ENCODE measurements at regions not wholly inside any gene's neighbourhood (a gene's known extent, or its start where the extent isn't known, plus 50 kb on each side); places are given as distances from the start of the nearest gene placed in this dataset.

- DNase-seq (ENCODE audit: low spot score): no peak
Measured at GRCh38 chr15:92304223-92304975, 89.3 kb upstream of the ST8SIA2 start.

- no peak for DNase-seq (ENCODE audit: low spot score)
Measured at GRCh38 chr15:92305343-92305742, 88.3 kb upstream of the ST8SIA2 start.

GRCh38 chr15:92306663-92307062, 87.0 kb upstream of the ST8SIA2 start:
- peak; percentile 37 for DNase-seq (ENCODE audit: low spot score)

DNA sequence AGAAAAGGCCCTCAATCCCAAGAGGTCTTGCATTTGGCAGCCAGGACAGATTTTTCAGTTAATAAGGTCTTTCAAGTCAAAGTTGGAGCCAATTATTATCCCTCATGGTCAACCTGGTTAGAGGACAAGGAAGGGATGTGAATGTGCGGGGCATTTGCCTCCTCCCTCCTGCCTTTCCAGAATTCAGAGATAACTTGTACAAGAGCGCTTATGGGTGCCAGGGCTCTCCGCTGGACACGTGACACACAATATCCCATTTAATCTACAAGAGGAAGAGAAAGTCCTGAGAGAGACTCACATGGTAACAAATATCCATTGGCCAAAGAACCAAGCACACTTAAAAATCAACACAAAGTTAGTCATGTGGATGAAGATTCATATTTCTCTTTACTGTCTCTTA, 78.5 kb upstream of the ST8SIA2 start:
- no peak for DNase-seq (ENCODE audit: low spot score)

GRCh38 chr15:92315595-92316211, 78.0 kb upstream of the ST8SIA2 start:
- DNase-seq (ENCODE audit: low spot score): no peak

GRCh38 chr15:92316586-92317295, 76.9 kb upstream of the ST8SIA2 start:
- no peak for DNase-seq (ENCODE audit: low spot score)

DNA sequence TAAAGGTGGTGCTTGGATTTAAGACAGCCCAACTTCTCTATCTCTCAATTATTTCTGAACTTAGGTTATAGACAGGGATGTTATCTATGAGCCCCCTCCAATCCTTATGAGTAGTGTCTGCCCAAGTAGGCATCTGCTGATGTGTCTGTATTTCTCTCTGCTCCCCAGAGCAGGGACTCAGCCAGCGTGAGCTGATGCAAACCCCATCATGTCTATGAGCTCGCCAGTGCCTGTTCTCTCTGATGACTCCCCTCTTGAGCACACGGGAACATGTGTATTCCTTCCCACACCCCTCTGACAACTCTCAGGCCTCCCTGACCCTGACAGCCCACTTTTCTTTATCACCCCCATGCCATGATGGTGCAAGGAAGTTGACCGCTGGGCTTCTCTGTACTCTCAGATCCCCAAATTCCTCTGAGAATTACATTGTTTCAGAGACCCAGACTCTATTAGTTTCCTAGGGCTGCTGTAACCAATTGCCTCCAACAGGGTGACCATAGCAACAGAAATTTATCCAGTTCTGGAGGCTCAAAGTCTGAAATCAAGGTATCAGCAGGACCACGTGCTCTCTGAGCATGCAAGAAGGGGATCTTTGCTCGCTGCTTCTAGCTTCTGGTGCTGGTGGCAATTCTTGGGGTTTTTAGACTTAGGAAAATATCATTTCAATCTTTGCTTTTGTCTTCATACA, 73.5 kb upstream of the ST8SIA2 start:
- DNase-seq (ENCODE audit: low spot score): no peak

GRCh38 chr15:92322566-92323355, 70.9 kb upstream of the ST8SIA2 start:
- DNase-seq (ENCODE audit: low spot score): no peak

DNA sequence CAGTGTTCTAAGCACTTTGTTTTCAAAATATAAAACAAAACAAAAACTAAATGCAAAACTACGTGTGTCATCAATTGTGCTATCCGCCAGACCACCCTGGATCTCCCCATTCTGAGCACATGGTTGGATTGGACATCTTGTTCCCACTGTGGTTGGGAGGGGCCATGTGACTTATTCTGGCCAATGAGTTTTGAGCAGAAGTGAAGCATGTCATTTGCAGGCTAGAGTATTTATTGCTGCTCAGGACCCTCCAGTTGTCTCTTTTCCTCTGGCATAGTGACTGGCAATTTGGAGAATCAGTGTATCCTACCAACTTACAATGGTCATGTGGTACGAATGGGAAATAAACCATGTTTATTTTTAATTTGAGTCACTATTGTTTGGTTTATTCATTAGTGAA, 70.2 kb upstream of the ST8SIA2 start:
- no peak for DNase-seq (ENCODE audit: low spot score)

GRCh38 chr15:92324101-92324963, 69.3 kb upstream of the ST8SIA2 start:
- no peak for DNase-seq (ENCODE audit: low spot score)

- no peak for DNase-seq (ENCODE audit: low spot score)
Measured at GRCh38 chr15:92326236-92326635, 67.4 kb upstream of the ST8SIA2 start.

DNA sequence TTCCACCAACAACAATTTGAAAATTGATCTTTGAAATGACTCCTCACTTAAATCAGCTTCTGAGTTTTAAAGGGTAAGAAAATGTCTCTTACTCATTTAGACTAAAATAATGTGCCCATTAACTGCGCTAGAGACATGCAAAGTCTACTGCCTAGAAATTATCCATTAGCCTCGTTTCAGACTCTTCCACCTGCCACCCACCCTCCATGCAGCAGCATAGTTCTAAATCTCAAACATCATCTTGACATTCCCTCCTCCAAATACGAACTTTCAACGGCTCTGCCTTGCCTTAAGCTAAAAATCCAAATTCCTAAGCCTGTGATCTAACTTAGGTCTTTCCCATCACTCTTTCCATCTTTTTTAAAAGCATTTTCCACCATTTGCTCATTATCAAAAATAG, 66.6 kb upstream of the ST8SIA2 start:
- DNase-seq (ENCODE audit: low spot score): no peak

GRCh38 chr15:92328207-92328606, 65.5 kb upstream of the ST8SIA2 start:
- DNase-seq (ENCODE audit: low spot score): no peak

DNA sequence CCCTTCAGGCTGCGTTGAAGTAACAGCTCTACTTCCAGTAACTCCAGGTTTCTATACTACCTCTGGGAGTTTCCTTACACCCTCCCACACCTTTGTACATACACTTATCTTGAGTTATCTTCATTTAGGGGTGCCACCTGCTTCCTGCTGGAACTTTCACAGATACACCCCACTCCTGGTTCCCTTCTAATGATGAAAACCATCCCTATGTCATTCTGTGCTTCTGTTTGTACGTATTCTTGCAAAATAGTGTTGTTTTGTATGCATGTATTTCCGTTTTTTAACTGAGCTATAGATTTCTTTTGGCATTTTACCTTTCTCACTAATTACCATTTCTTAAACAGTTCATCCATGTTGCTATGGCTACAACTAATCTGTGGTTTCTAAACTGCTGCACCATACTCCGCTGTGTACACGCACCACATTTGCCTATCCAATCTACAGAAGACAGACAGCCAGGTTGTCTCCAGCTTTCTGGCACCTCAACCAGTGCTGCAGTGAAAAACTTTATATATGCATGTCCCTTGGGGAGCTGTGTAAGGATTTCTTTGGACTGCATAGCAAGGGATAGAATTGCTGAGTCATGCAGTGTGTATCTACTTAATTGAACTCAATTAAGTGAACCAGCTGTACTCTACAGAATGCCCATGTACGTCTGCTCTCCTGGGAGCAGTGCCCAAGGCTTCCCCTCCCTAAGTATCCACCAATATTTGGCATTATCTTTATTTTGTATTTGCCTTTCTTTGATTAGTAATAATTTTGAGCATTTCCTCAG, 61.4 kb upstream of the ST8SIA2 start:
- DNase-seq (ENCODE audit: low spot score): no peak

DNA sequence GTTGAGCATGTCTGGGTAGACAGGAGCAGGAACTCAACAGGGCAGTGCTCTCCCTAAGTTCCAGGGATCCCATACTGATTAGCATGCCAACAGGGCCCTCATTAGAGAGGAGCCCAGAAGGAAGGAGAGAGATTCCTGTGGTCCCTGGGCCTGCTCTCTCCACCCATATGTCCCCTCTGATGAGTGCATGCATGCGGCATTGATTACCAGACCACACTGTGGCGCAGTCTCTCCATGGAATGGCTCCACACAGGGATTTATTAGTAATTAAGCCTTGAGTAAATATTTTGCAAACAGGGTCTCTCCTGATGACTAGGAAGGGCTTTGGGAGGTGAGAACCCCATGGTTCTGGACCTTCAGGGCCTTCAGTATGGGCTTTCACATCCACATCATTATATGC, 60.0 kb upstream of the ST8SIA2 start:
- DNase-seq (ENCODE audit: low spot score): no peak

DNA sequence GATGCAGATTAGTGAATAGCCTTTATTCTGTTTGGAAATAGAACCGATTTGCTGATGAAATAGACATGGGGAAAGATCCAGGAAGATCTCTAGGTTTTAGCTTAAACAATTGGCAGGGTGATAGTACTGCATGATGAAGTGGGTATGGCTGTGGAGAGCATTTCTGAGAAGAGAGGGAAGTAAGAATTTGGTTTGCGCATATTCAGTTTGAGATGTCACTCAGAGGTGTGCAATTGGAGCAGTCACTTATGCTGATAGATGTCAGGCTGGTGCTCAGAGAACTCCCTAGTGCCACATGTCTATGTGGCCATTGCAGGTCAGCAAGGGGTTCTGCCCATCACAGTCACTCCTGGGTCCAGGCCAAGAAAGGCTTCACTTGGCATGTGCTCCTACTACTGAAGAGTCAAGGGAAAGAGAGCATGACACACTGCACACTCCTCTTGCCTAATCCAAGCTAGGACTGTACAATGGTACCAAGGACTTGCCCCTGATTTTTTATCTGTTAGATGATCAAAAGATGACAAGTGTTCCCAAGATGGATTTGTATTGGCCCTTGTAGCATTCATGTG, 57.2 kb upstream of the ST8SIA2 start:
- DNase-seq (ENCODE audit: low spot score): no peak

- no peak for DNase-seq (ENCODE audit: low spot score)
Measured at GRCh38 chr15:92339361-92339760, 54.3 kb upstream of the ST8SIA2 start.
